H1 (cell line): ENCODE measurements at regions not wholly inside any gene's neighbourhood (a gene's known extent, or its start where the extent isn't known, plus 50 kb on each side); places are given as distances from the start of the nearest gene placed in this dataset.

Source experiments
- CTCF ChIA-PET: fragments of 300-600 bp; sonication (Branson Sonifier 250); formaldehyde crosslinking; loops from one replicate; lab custom pipeline; 2021; ENCODE audit not compliant: partially characterized antibody; lab: Charles Lee
- POLR2A ChIA-PET: fragments of 300-600 bp; sonication (Branson Sonifier 250); formaldehyde crosslinking; loops from one replicate; lab custom pipeline; 2021; ENCODE audit warnings: inconsistent platforms; ENCODE audit not compliant: partially characterized antibody; lab: Charles Lee
- DNase-seq, 2 experiments: peaks; one replicate each; pipeline versions ENCODE4 v3.0.0 to v3.0.0-alpha.2; 2010 to 2022; ENCODE audit warnings: low spot score in 2 of 2, low read depth in 1 of 2, mixed read lengths in 1 of 2
- FAIRE-seq: peaks from 2 replicates; lab custom pipeline; 2011; peaks lifted over from hg19 to GRCh38; lab: Jason Lieb, UNC
- H2AFZ ChIP-seq: 2 replicates; pipeline ENCODE4 v1.8.1; 2012; ENCODE audit warnings: low read length, inconsistent platforms
- H2AK5ac ChIP-seq: 2 replicates; pipeline ENCODE4 v1.6.1; 2013; ENCODE audit warnings: low read depth, low read length
- H2BK120ac ChIP-seq: replicated peaks from 2 replicates; pipeline ENCODE3; 2013; ENCODE audit warnings: low read depth, low read length, inconsistent platforms
- H2BK12ac ChIP-seq: 2 replicates; pipeline ENCODE4 v1.6.1; 2013; ENCODE audit warnings: low read depth, low read length
- H2BK15ac ChIP-seq: 2 replicates; pipeline ENCODE4 v1.6.1; 2013; ENCODE audit warnings: low read length
- H2BK20ac ChIP-seq: 2 replicates; pipeline ENCODE4 v1.6.1; 2013; ENCODE audit warnings: low read length
- H2BK5ac ChIP-seq: 2 replicates; pipeline ENCODE4 v1.6.1; 2013; ENCODE audit warnings: low read depth, low read length
- H3K14ac ChIP-seq: 2 replicates; pipeline ENCODE4 v1.6.1; 2013; ENCODE audit warnings: inconsistent platforms; ENCODE audit not compliant: insufficient read length
- H3K18ac ChIP-seq: 2 replicates; pipeline ENCODE4 v1.6.1; 2013; ENCODE audit warnings: low read length; ENCODE audit errors: extremely low read depth
- H3K23ac ChIP-seq: 2 replicates; pipeline ENCODE4 v1.6.1; 2013; ENCODE audit warnings: inconsistent platforms; ENCODE audit not compliant: insufficient read length
- H3K23me2 ChIP-seq: 2 replicates; pipeline ENCODE4 v1.6.1; 2013; ENCODE audit warnings: low read depth, low read length
- H3K27ac ChIP-seq: 2 replicates; pipeline ENCODE4 v1.6.1; 2011; ENCODE audit warnings: low read depth, low read length, inconsistent platforms
- H3K27me3 ChIP-seq, 4 experiments: replicated peaks in 1 of 4; 1 replicate in 1 of 4; 2 replicates in 3 of 4; pipeline versions ENCODE4 v1.6.1 to v1.8.1; 2011 to 2013; ENCODE audit warnings: low read length in 3 of 4, mild to moderate bottlenecking in 3 of 4, inconsistent platforms in 2 of 4, mixed read lengths in 2 of 4, moderate library complexity in 1 of 4; ENCODE audit not compliant: control insufficient read depth in 3 of 4, insufficient read depth in 3 of 4; ENCODE audit errors: extremely low read depth in 1 of 4
- H3K36me3 ChIP-seq, 4 experiments: 2 replicates each; pipeline versions ENCODE4 v1.6.1 to v1.8.1; 2011 to 2013; ENCODE audit warnings: mild to moderate bottlenecking in 4 of 4, low read length in 3 of 4, moderate library complexity in 2 of 4, control low read depth in 1 of 4, inconsistent platforms in 1 of 4; ENCODE audit not compliant: insufficient read depth in 4 of 4, control insufficient read depth in 2 of 4
- H3K4ac ChIP-seq: replicated peaks from 2 replicates; pipeline ENCODE3; 2013; ENCODE audit warnings: low read length, low read depth, mixed read lengths, inconsistent platforms; ENCODE audit not compliant: insufficient read length
- H3K4me1 ChIP-seq, 4 experiments: replicated peaks in 1 of 4; 1 replicate in 1 of 4; 2 replicates in 3 of 4; pipeline versions ENCODE4 v1.6.1 to v1.8.1; 2011 to 2013; ENCODE audit warnings: low read length in 3 of 4, inconsistent platforms in 2 of 4, mixed read lengths in 1 of 4; ENCODE audit not compliant: insufficient read depth in 4 of 4, control insufficient read depth in 3 of 4
- H3K4me2 ChIP-seq, 2 experiments: 2 replicates each; pipeline versions ENCODE4 v1.6.1 to v1.8.1; 2011 to 2013; ENCODE audit warnings: low read depth in 2 of 2, low read length in 2 of 2, control low read depth in 1 of 2, inconsistent platforms in 1 of 2, mild to moderate bottlenecking in 1 of 2; ENCODE audit not compliant: insufficient read depth in 1 of 2
- H3K4me3 ChIP-seq, 4 experiments: fragments of 200-600, 300-600 bp in 1 of 4; sonication (generic), shearing (Covaris generic), sonication (Bioruptor Twin) in 1 of 4; 2 replicates each; pipeline versions ENCODE4 v1.5.1 to v1.8.1; 2011 to 2016; ENCODE audit warnings: low read length in 4 of 4, low read depth in 3 of 4, control low read depth in 2 of 4, inconsistent platforms in 2 of 4, mild to moderate bottlenecking in 2 of 4, mixed read lengths in 1 of 4, moderate library complexity in 1 of 4; ENCODE audit not compliant: insufficient read depth in 2 of 4; ENCODE audit errors: extremely low read depth in 1 of 4
- H3K56ac ChIP-seq: replicated peaks from 2 replicates; pipeline ENCODE3; 2013; ENCODE audit warnings: low read depth, mild to moderate bottlenecking, mixed read lengths, low read length, inconsistent platforms; ENCODE audit not compliant: insufficient read length
- H3K79me1 ChIP-seq: 2 replicates; pipeline ENCODE4 v1.6.1; 2013; ENCODE audit warnings: low read depth, low read length, control low read depth
- H3K79me2 ChIP-seq, 2 experiments: 2 replicates each; pipeline versions ENCODE4 v1.6.1 to v1.8.1; 2012 to 2013; ENCODE audit warnings: low read length in 2 of 2, mild to moderate bottlenecking in 2 of 2, inconsistent platforms in 1 of 2; ENCODE audit not compliant: insufficient read depth in 2 of 2, control insufficient read depth in 1 of 2
- H3K9ac ChIP-seq, 4 experiments: replicated peaks in 1 of 4; 1 replicate in 1 of 4; 2 replicates in 3 of 4; pipeline versions ENCODE4 v1.6.1 to v1.8.1; 2011 to 2013; ENCODE audit warnings: low read depth in 3 of 4, low read length in 3 of 4, control low read depth in 2 of 4, mild to moderate bottlenecking in 2 of 4, moderate library complexity in 2 of 4, inconsistent platforms in 1 of 4; ENCODE audit errors: extremely low read depth in 1 of 4
- H3K9me3 ChIP-seq, 2 experiments: 2 replicates each; pipeline versions ENCODE4 v1.6.1 to v1.8.1; 2012 to 2013; ENCODE audit warnings: mild to moderate bottlenecking in 2 of 2, moderate library complexity in 2 of 2, control low read depth in 1 of 2, inconsistent platforms in 1 of 2, low read depth in 1 of 2, low read length in 1 of 2, mixed read lengths in 1 of 2; ENCODE audit not compliant: insufficient read depth in 2 of 2
- H4K20me1 ChIP-seq, 2 experiments: replicated peaks in 1 of 2; 2 replicates each; pipeline versions ENCODE3 to v1.8.1; 2011 to 2013; ENCODE audit warnings: inconsistent platforms in 2 of 2, low read length in 2 of 2, mild to moderate bottlenecking in 1 of 2; ENCODE audit not compliant: insufficient read depth in 2 of 2, control insufficient read depth in 1 of 2
- H4K5ac ChIP-seq: 2 replicates; pipeline ENCODE4 v1.6.1; 2013; ENCODE audit warnings: low read length, low read depth, mixed read lengths, inconsistent platforms; ENCODE audit not compliant: insufficient read length
- H4K8ac ChIP-seq: 2 replicates; pipeline ENCODE4 v1.8.0; 2013; ENCODE audit warnings: mild to moderate bottlenecking, moderate library complexity, low read length, inconsistent platforms; ENCODE audit not compliant: insufficient read depth; ENCODE audit errors: extremely low read depth
- H4K91ac ChIP-seq: replicated peaks from 2 replicates; pipeline ENCODE3; 2013; ENCODE audit warnings: low read length, mixed read lengths, inconsistent platforms; ENCODE audit not compliant: insufficient read length
- ATF2 ChIP-seq: IDR thresholded peaks from 2 replicates; pipeline ENCODE4 v1.6.1; 2012; ENCODE audit warnings: low read length, inconsistent platforms
- EP300 ChIP-seq, 2 experiments: IDR thresholded peaks; 1 replicate in 1 of 2; 2 replicates in 1 of 2; pipeline ENCODE4 v1.6.1; 2011 to 2012; ENCODE audit warnings: low read depth in 2 of 2, low read length in 2 of 2, mild to moderate bottlenecking in 2 of 2, borderline replicate concordance in 1 of 2, inconsistent platforms in 1 of 2, moderate library complexity in 1 of 2
- FOSL1 ChIP-seq: IDR thresholded peaks from 2 replicates; pipeline ENCODE4 v1.6.1; 2011; ENCODE audit warnings: mild to moderate bottlenecking, low read depth, low read length, moderate library complexity; ENCODE audit not compliant: insufficient read depth
- JUND ChIP-seq: IDR thresholded peaks from 2 replicates; pipeline ENCODE4 v1.6.1; 2011; ENCODE audit warnings: mild to moderate bottlenecking, improper control_type of control experiment, low read length
- NRF1 ChIP-seq: IDR thresholded peaks from 2 replicates; pipeline ENCODE4 v1.6.1; 2011; ENCODE audit warnings: mild to moderate bottlenecking, low read depth, low read length, improper control_type of control experiment
- RBBP5 ChIP-seq: IDR thresholded peaks from 2 replicates; pipeline ENCODE4 v1.7.1; 2012; ENCODE audit warnings: low read depth, mild to moderate bottlenecking, inconsistent platforms, low read length, moderate library complexity, borderline replicate concordance
- SAP30 ChIP-seq: fragments of 300-600 bp; sonication (generic); IDR thresholded peaks from 2 replicates; pipeline ENCODE4 v1.7.1; 2012; ENCODE audit warnings: low read length, moderate library complexity, mild to moderate bottlenecking, inconsistent platforms; ENCODE audit not compliant: insufficient read depth, insufficient replicate concordance
- SP2 ChIP-seq: IDR thresholded peaks from 2 replicates; pipeline ENCODE4 v1.6.1; 2012; ENCODE audit warnings: mild to moderate bottlenecking, low read length, inconsistent platforms
- SP4 ChIP-seq: IDR thresholded peaks from 2 replicates; pipeline ENCODE4 v1.6.1; 2012; ENCODE audit warnings: low read length, inconsistent platforms
- SUZ12 ChIP-seq: fragments of 200-600 bp; sonication (generic); IDR thresholded peaks from 2 replicates; pipeline ENCODE4 v1.6.1; 2012; ENCODE audit warnings: mild to moderate bottlenecking, inconsistent platforms, low read length, moderate library complexity, mixed read lengths
- WGBS, 2 experiments: shearing (Covaris generic) in 1 of 2; methylation state at CpG; one replicate each; pipeline versions ENCODE4 v1.1.6 to v1.1.7; 2013 to 2015; ENCODE audit warnings: low lambda C conversion rate in 2 of 2, mixed read lengths in 2 of 2, inconsistent platforms in 1 of 2, low coverage in 1 of 2, missing lambda C conversion rate in 1 of 2; ENCODE audit not compliant: insufficient replicate concordance in 2 of 2, insufficient coverage in 1 of 2, insufficient read length in 1 of 2; ENCODE audit errors: extremely low coverage in 1 of 2, missing lambda C conversion rate in 1 of 2; 5-methylcytosine and 5-hydroxymethylcytosine counted together

- Histone ChIP-seq H3K27me3 (no peaks in the 10 kb centered on the region), H3K56ac (no peak overlapping the region), H3K36me3 (no peaks in the 10 kb centered on the region), H4K91ac (no peak overlapping the region), H3K18ac (no peak overlapping the region), H2AK5ac (no peak overlapping the region), H3K9me3 (no peaks in the 10 kb centered on the region), H3K4me1 (no peaks in the 10 kb centered on the region), H3K27ac (no peak overlapping the region), H4K5ac (no peak overlapping the region), H2BK120ac (no peak overlapping the region), H3K4ac (no peak overlapping the region), H2BK5ac (no peak overlapping the region), H3K79me2 (no peaks in the 10 kb centered on the region), H3K4me2 (no peak overlapping the region), H2BK15ac (no peak overlapping the region), H3K23ac (no peak overlapping the region), H3K14ac (no peak overlapping the region), H4K20me1 (no peaks in the 10 kb centered on the region), H4K8ac (no peak overlapping the region), H3K9ac (no peak overlapping the region), H3K23me2 (no peaks in the 10 kb centered on the region), H3K79me1 (no peaks in the 10 kb centered on the region), H3K4me3 (no peak overlapping the region), H2AFZ (no peak overlapping the region), H2BK20ac (no peak overlapping the region), H2BK12ac (no peak overlapping the region)
- 81% methylated on average over 2 of the region's 2 CpGs; no CpG with 5 or more reads in 1 of the 2 experiments for WGBS, 2 experiments
- POLR2A ChIA-PET = no interaction called here
- FAIRE-seq (no peak), DNase-seq (no peak)
- TF ChIP-seq NRF1 (no peak), SUZ12 (no peak), SAP30 (no peak), RBBP5 (no peak), ATF2 (no peak), SP2 (no peak), JUND (no peak), SP4 (no peak), EP300 (IDR thresholded peaks at IDR 0.05; ENCODE audit: borderline replicate concordance in 1 of 2, low read depth in 2 of 2, low read length in 2 of 2) (no peak), FOSL1 (no peak)
- CTCF ChIA-PET = interaction anchor here (1.0 kb wide), 1 partner anchor 14 kb away, joined by 3 read pairs; no protein-coding TSS in a partner anchor
Observed at GRCh38 chr2:40642726-40643125, 190.8 kb upstream of the SLC8A1 start.
